ENCODE measurements at regions not wholly inside any gene's neighbourhood (a gene's known extent, or its start where the extent isn't known, plus 50 kb on each side); places are given as distances from the start of the nearest gene placed in this dataset.

GRCh38 chr17:14730821-14731220 is 429.9 kb downstream of the HS3ST3B1 start (continued):
- no peak for TF ChIP-seq GABPA (tag; conservative IDR thresholded peaks at IDR 0.05; ENCODE audit: low read depth)
- TF ChIP-seq FOXO4 (CRISPR knock-in tag; IDR thresholded peaks at IDR 0.05): no peak
- no peak for TF ChIP-seq EHMT2 (IDR thresholded peaks at IDR 0.05)

GRCh38 chr17:14725729-14726128 is 424.8 kb downstream of the HS3ST3B1 start:
- no peaks in the 10 kb centered on the region for H3K79me2 ChIP-seq (ENCODE audit: control insufficient read depth, insufficient read depth, low read length)
- 12% methylated on average over 4 of the region's 4 CpGs for WGBS (ENCODE audit: insufficient coverage, low coverage, missing lambda C conversion rate)
- H3K4me3 ChIP-seq: no peak overlapping the region
- intact Hi-C loops (cut with micrococcal nuclease) (no loop called here), in situ Hi-C loops (cut with MboI) (no loop called here)
- ATAC-seq: no peak
- CTCF ChIA-PET (ENCODE audit: low intra/inter-chr PET ratio): no interaction called here
- H3K4me1 ChIP-seq (replicated peaks in 1 of 2; ENCODE audit: control insufficient read depth in 2 of 2, insufficient read depth in 2 of 2, low read length in 2 of 2): no peaks in the 10 kb centered on the region
- no peak overlapping the region for H3K27ac ChIP-seq (ENCODE audit: extremely low read depth, low read depth, low read length)
- no peaks in the 10 kb centered on the region for H3K9me3 ChIP-seq (replicated peaks; ENCODE audit: control insufficient read depth, insufficient read depth, low read depth, low read length)
- no peaks in the 10 kb centered on the region for H3K27me3 ChIP-seq (ENCODE audit: control insufficient read depth in 2 of 2, insufficient read depth in 2 of 2, low read length in 2 of 2)
- no peak for FAIRE-seq
- H3K4me2 ChIP-seq (ENCODE audit: insufficient read depth, low read length): no peak overlapping the region
- BruUV-seq (replicated peaks): no TSS peak
- no peaks in the 10 kb centered on the region for H3K9me1 ChIP-seq (ENCODE audit: control insufficient read depth, insufficient read depth, low read length)
- POLR2A ChIA-PET: no interaction called here
- H4K20me1 ChIP-seq (replicated peaks; ENCODE audit: control insufficient read depth, insufficient read depth, low read length): no peaks in the 10 kb centered on the region
- no peak for DNase-seq (ENCODE audit: extremely low read depth in 1 of 4, low spot score in 3 of 4)
- H3K36me3 ChIP-seq (ENCODE audit: control insufficient read depth, insufficient read depth, low read length): no peaks in the 10 kb centered on the region
- no peak overlapping the region for H2AFZ ChIP-seq (ENCODE audit: low read depth, low read length)
- no peak overlapping the region for H3K9ac ChIP-seq (ENCODE audit: insufficient read depth in 1 of 2, low read depth in 2 of 2, low read length in 2 of 2)
- TF ChIP-seq NKRF (IDR thresholded peaks at IDR 0.05; ENCODE audit: borderline replicate concordance) (no peak), HDAC6 (IDR thresholded peaks at IDR 0.05; ENCODE audit: low read depth, low read length) (no peak), ELK1 (CRISPR knock-in tag; IDR thresholded peaks at IDR 0.05) (no peak), ZNF436 (CRISPR knock-in tag; IDR thresholded peaks at IDR 0.05) (no peak), HOMEZ (CRISPR knock-in tag; IDR thresholded peaks at IDR 0.05) (no peak), PBX2 (CRISPR knock-in tag; IDR thresholded peaks at IDR 0.05; ENCODE audit: low read depth) (no peak), PBX2 (tag; conservative IDR thresholded peaks at IDR 0.05; ENCODE audit: low read depth) (no peak), PRPF4 (IDR thresholded peaks at IDR 0.05; ENCODE audit: insufficient read depth, low read depth, low read length, poor library complexity, severe bottlenecking) (no peak), DIDO1 (tag; IDR thresholded peaks at IDR 0.05; ENCODE audit: low read depth) (no peak), PHB (CRISPR knock-in tag; IDR thresholded peaks at IDR 0.05) (no peak)
